Middle frontal gyrus (tissue), 1 donor: ENCODE measurements at regions not wholly inside any gene's neighbourhood (a gene's known extent, or its start where the extent isn't known, plus 50 kb on each side); places are given as distances from the start of the nearest gene placed in this dataset.
"Not testable (repeated sequence)": the region's sequence is repeated elsewhere in the genome, so short reads cannot be mapped to it uniquely, and the experiment has no call there.

Source experiments
- DNase-seq: peaks from one replicate; pipeline ENCODE4 v3.0.0-alpha.2; 2015; ENCODE audit warnings: low spot score; ENCODE audit errors: extremely low spot score

DNA sequence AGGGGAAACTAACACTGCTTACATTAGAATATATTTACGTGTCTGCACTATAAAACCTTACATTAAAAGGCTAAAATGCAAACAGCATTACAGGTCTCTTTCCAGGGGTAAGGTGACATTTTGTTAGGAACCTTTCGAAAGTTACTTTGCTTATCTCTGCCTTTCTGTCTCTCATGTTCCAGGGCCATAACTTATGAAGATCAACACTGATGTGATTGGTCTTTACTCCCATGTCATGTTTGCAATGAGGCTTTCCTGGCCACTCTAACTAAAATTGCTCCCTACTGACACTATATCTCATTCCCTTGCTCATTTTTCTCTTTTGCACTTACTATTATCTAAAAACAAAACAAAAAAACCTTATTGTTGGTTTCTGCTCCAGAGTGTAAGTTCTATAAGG lies 119.0 kb downstream of the JRKL start:
- no peak for DNase-seq

DNA sequence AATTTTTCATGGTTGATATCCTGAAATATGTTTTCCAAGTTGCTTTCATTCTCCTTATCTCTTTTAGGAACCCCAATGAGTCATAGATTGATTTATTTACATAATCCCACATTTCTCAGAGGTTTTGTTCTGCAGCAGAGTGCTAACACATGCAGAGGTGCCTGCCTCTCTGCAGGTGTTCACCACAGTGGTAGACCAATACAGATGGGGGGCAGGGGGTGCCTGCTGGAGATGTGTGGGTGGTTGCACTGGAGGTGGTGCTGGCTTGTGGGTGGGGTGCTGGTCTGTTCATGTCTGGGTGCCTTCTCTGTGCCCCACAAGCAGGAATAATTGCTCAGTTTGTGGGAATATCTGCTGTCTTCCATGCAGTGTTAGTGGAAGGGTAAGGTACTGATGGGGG lies 131.1 kb downstream of the JRKL start:
- no peak for DNase-seq

GRCh38 chr11:96523656-96524055 lies 133.8 kb downstream of the JRKL start:
- DNase-seq = no peak

- DNase-seq = no peak
Measured at GRCh38 chr11:96524475-96524874, 134.7 kb downstream of the JRKL start.

DNA sequence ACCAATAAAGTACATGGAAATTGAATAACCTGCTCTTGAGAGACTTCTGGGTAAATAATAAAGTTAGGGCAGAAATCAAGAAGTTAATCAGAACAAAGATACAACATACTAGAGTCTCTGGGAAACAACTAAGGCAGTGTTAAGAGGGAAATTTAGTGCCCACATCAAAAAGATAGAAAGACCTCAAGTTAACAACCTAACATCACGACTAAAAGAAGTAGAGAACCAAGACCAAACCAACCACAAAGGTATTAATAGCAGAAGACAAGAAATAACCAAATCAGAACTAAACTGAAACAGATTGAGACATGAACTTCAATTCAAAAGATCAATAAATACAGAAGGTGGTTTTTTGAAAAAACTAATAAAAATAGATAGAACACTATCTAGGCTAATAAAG lies 140.7 kb downstream of the JRKL start:
- no peak for DNase-seq

GRCh38 chr11:96538104-96538503 lies 148.3 kb downstream of the JRKL start:
- DNase-seq = no peak

DNA sequence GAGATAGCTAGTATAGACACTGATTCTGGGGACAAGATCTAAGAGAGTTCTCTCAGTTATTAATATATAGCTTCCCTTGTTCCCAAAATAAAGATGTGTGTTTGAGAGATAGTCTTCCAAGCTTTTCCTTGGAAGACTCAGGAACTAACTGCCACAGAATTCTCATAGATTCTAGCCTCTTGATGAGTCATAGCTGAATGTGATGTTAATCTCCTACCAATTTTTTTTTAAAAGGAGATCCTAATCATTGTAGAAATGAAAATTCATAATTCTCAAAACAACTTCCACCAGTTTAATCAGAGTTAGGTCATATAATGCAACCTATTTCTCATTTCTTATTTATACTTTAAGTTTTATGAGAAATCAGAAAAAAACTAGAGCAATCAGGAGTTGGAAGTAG lies 148.8 kb downstream of the JRKL start:
- no peak for DNase-seq

GRCh38 chr11:96540875-96541274 lies 151.1 kb downstream of the JRKL start:
- no peak for DNase-seq

GRCh38 chr11:96543177-96543576 lies 153.4 kb downstream of the JRKL start:
- no peak for DNase-seq

GRCh38 chr11:96545192-96545591 lies 155.4 kb downstream of the JRKL start:
- DNase-seq = not testable (repeated sequence)

DNA sequence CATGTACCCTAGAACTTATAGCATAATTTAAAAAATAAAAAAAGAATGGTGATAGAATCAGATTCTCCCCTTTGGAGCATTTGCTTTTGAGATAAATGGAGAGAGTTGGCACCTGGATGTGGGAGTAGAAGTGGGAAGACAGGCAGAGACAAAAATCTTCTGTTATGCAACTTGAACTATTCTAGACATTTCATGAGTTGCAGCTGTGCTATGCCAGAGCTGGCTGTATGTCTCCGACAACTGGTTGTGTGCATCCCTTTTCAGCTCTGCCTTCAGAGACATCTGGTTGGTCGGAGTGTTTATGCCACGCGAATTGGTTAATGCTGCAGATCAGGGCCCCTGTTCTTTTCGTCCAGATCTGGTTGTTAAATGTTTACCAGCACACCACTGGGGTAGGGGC lies 161.3 kb downstream of the JRKL start:
- DNase-seq = no peak

DNA sequence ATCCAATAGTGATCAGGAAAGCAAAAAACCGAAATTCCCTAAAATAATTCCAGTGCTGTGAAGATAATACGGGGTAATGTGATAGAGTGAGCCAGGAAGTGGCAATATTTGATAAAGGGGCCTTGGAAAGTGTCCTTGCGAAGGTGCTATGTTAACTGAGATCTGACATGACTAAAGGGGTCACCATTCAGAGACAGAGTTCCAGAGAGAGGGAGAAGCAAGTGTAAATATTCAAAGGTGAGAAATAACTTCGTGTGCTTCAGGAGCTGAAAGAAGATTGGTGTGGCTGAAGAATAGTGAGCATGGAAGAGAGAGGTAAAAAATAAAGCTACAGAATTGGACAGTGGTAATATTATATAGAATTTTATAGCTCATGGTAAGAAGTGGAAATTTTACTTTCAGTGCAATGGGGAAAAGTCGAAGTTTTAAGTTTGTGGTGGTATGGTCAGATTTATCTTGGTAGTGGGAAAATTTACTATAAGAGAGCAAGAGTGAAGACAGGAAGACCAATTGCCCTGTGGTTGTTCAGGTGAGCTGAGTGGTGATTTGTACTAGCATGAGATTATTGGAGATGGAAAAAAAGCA lies 164.5 kb downstream of the JRKL start:
- DNase-seq = no peak

- DNase-seq = not testable (repeated sequence)
Measured at GRCh38 chr11:96555826-96556225, 166.0 kb downstream of the JRKL start.

- DNase-seq = not testable (repeated sequence)
Measured at GRCh38 chr11:96560727-96561126, 170.9 kb downstream of the JRKL start.

DNA sequence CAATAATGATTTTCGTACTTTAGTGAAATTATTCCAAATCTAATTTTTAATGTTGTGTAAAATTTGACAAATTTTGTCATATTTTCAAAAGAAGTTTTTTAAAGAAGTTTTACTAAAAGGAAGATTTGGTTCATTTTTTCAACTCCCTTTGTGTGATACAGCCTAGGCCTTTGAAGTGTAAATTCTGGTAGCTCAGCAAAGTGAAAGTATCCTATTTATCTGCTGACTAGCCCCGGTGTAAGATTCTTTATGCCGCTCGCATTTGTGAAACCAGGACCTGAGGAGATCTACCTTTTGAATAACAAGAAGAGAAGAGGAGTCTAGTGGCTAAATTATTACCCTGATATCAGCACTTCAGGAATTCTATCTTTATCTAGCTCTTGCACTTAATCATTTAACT lies 177.4 kb downstream of the JRKL start:
- no peak for DNase-seq

DNA sequence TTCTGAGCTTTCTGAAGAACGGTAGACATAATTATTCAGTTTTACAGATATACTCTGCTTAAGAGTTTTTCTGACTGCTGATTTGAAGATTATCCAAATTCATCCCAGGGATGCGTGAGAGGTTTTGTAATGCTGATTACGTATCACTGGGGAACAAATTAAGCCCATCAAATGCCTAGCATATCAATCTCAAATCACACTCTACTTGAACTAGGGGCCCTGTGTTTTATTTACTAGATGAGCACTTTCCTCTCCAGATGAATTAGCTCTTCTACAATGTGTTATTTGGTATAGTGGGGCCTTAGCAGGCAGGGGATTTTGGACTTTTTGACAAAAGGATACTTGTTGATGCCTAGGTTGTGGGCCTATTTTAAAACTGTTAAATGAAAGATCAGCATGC lies 177.9 kb downstream of the JRKL start:
- DNase-seq = no peak

- no peak for DNase-seq
Measured at GRCh38 chr11:96576383-96576782, 186.6 kb downstream of the JRKL start.

DNA sequence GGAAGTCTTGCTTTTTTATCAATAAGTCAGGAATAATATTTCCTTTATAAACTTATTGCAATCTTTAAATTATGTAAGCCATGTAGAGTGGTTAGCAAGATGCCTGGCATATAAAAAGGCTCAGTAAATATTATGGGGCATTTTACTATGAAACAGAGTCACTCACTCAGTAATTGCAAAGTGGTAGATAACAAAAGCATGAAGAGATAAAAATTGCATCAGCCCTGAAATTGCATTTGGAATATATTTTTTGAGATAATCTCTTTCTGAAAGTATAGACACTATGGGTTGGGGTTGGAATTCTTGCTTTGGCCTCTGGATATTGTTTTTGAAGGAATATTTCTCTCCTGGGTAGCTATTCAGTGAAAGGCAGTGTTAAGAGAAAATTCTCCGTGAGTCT lies 188.6 kb downstream of the JRKL start:
- DNase-seq = no peak

GRCh38 chr11:96579656-96580055 lies 189.8 kb downstream of the JRKL start:
- DNase-seq = no peak

- no peak for DNase-seq
Measured at GRCh38 chr11:96580476-96581040, 190.7 kb downstream of the JRKL start.

- DNase-seq = not testable (repeated sequence)
Measured at GRCh38 chr11:96585944-96586880, 196.4 kb downstream of the JRKL start.

DNA sequence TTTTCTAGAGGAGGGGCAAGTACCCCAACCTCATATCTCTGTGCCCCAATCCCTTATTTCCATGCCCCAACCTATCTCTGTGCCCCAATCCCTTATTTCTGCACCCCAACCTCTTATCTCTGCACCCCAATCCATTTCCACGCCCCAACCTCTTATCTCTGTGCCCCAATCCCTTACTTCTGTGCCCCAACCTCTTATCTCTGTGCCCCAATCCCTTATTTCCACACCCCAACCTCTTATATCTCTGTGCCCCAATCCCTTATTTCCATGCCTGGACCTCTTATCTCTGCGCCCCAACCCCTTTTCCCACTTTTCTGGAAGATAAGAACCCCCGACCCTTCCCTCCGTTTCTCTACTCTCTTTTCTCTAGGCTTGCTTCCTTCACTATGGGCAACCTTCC lies 199.0 kb downstream of the JRKL start:
- not testable (repeated sequence) for DNase-seq

DNA sequence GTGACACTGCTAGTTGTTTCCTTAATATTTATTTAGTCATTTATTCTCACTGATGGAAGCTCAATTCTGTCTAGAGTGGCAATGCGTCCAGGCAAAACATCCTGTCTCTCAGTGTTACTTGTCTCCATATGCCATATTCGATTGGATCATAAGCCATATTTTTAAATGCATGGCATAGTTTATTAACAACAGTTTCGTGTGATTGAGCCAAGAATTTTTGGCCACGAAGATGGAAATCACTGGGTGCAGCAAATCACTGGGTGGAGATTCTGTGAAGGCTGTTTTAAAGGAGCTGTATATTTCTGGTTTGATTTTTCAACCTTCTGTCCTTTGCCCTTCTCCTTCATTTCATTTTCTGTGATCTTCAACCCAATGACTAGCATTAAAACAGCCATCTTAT lies 205.2 kb downstream of the JRKL start:
- no peak for DNase-seq
